Panc1 (cell line): ENCODE measurements at regions not wholly inside any gene's neighbourhood (a gene's known extent, or its start where the extent isn't known, plus 50 kb on each side); places are given as distances from the start of the nearest gene placed in this dataset.
"Not testable (repeated sequence)": the region's sequence is repeated elsewhere in the genome, so short reads cannot be mapped to it uniquely, and the experiment has no call there.

Source experiments
- ATAC-seq: fragments of 200-7000 bp; cut with Tn5 transposase; 2 replicates; pipeline ENCODE4 v1.9.1; 2020; ENCODE audit warnings: mild to moderate bottlenecking, moderate library complexity
- BruUV-seq: library from RNA; stranded (reverse); fragments of 400-500 nt; replicated peaks from 2 replicates; lab custom pipeline; 2021; lab: Mats Ljungman, UMichigan
- CTCF ChIA-PET: fragments of 300-600 bp; sonication (Branson Sonifier 250); formaldehyde crosslinking; loops from one replicate; lab custom pipeline; 2022; ENCODE audit warnings: antibody characterized with exemption; lab: Charles Lee
- POLR2A ChIA-PET: fragments of 300-600 bp; sonication (Branson Sonifier 250); formaldehyde crosslinking; loops from one replicate; lab custom pipeline; 2022; ENCODE audit warnings: antibody characterized with exemption; lab: Charles Lee
- DNase-seq: peaks from one replicate; pipeline ENCODE4 v3.0.0-alpha.2; 2010; ENCODE audit warnings: low read depth, low spot score
- H3K27ac ChIP-seq: 2 replicates; pipeline ENCODE4 v1.5.1; 2011; ENCODE audit warnings: mild to moderate bottlenecking, low read length, inconsistent platforms
- H3K27me3 ChIP-seq: fragments of 200-500 bp; sonication (Bioruptor generic); 2 replicates; pipeline ENCODE4 v1.6.0; 2014; ENCODE audit warnings: low read length, inconsistent platforms; ENCODE audit not compliant: control insufficient read depth, insufficient read depth
- H3K36me3 ChIP-seq: fragments of 200-500 bp; sonication (Bioruptor generic); 2 replicates; pipeline ENCODE4 v1.5.1; 2014; ENCODE audit warnings: inconsistent platforms, mild to moderate bottlenecking, low read length, moderate library complexity; ENCODE audit not compliant: control insufficient read depth, insufficient read depth
- H3K4me1 ChIP-seq: 2 replicates; pipeline ENCODE4 v1.5.1; 2011; ENCODE audit warnings: inconsistent platforms, mild to moderate bottlenecking, low read length, moderate library complexity; ENCODE audit not compliant: control insufficient read depth, insufficient read depth
- H3K4me3 ChIP-seq, 2 experiments: 2 replicates each; pipeline ENCODE4 v1.5.1; 2011 to 2012; ENCODE audit warnings: low read depth in 2 of 2, low read length in 2 of 2, mild to moderate bottlenecking in 2 of 2, inconsistent platforms in 1 of 2, moderate library complexity in 1 of 2
- H3K9me3 ChIP-seq: fragments of 200-500 bp; sonication (Bioruptor generic); 2 replicates; pipeline ENCODE4 v1.5.1; 2014; ENCODE audit warnings: low read depth, mild to moderate bottlenecking, inconsistent platforms, low read length, moderate library complexity; ENCODE audit not compliant: control insufficient read depth, insufficient read depth
- POLR2AphosphoS5 ChIP-seq: IDR thresholded peaks from 2 replicates; pipeline ENCODE4 v1.6.1; 2012; ENCODE audit warnings: mild to moderate bottlenecking, low read depth, low read length, moderate library complexity
- REST ChIP-seq, 2 experiments: IDR thresholded peaks; 2 replicates each; pipeline ENCODE4 v1.6.1; 2011 to 2012; ENCODE audit warnings: low read depth in 2 of 2, control low read depth in 1 of 2, low read length in 1 of 2, mild to moderate bottlenecking in 1 of 2, moderate library complexity in 1 of 2; ENCODE audit not compliant: insufficient read depth in 1 of 2
- SIN3A ChIP-seq: IDR thresholded peaks from 2 replicates; pipeline ENCODE4 v1.6.1; 2012; ENCODE audit warnings: low read depth, mild to moderate bottlenecking, low read length, moderate library complexity, borderline replicate concordance; ENCODE audit not compliant: insufficient read depth
- TCF7L2 ChIP-seq: IDR thresholded peaks from 2 replicates; pipeline ENCODE4 v1.6.1; 2011; ENCODE audit warnings: mild to moderate bottlenecking, low read depth, low read length, inconsistent platforms
- in situ Hi-C: cut with HindIII; loops from 2 replicates; pipeline ENCODE4 v1.10.0; 2016; ENCODE audit warnings: low sequenced_read_pairs, low pct_unique_long_range_greater_than_20kb
- intact Hi-C: fragments of 100-400 bp; cut with micrococcal nuclease; formaldehyde crosslinking; loops from one replicate; pipeline ENCODE4 v1.10.0; 2022; ENCODE audit not compliant: unreplicated experiment
- TF ChIP-seq, protein P1 (sequence below): fragments of 450-650 bp; IDR thresholded peaks from 2 replicates; pipeline ENCODE4 v1.5.1; 2017; ENCODE audit warnings: mild to moderate bottlenecking

DNA sequence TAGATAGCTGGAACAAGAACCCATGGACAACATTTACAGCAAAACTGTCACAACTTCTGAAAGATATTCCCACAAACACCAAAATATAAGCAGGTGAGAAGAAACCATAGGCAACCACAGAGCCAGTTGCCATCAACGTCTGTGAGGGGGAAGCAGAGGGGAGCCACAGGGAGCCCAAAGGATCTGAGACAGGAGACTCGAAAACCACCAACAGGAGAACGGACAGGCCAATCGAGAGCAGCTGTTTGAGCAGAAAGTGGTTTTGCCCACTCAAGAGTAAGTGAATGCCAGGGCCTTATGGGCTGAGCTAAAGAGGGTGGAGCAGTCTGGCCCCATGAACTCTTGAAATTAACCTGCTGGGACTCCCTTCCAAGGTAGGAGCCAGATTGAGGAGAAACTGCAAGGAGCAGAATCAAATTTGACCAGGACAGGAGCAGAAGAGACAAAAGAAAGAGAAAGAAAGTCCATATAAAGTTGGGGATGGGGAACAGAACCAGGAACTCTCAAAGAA is 195.4 kb downstream of the ANKRD60 start:
- no peaks in the 10 kb centered on the region for H3K36me3 ChIP-seq
- TF ChIP-seq POLR2AphosphoS5 (no peak), TCF7L2 (no peak), REST (IDR thresholded peaks at IDR 0.05; ENCODE audit: insufficient read depth in 1 of 2, low read depth in 2 of 2, low read length in 1 of 2) (no peak), SIN3A (no peak)
- TF ChIP-seq, protein P1, sequence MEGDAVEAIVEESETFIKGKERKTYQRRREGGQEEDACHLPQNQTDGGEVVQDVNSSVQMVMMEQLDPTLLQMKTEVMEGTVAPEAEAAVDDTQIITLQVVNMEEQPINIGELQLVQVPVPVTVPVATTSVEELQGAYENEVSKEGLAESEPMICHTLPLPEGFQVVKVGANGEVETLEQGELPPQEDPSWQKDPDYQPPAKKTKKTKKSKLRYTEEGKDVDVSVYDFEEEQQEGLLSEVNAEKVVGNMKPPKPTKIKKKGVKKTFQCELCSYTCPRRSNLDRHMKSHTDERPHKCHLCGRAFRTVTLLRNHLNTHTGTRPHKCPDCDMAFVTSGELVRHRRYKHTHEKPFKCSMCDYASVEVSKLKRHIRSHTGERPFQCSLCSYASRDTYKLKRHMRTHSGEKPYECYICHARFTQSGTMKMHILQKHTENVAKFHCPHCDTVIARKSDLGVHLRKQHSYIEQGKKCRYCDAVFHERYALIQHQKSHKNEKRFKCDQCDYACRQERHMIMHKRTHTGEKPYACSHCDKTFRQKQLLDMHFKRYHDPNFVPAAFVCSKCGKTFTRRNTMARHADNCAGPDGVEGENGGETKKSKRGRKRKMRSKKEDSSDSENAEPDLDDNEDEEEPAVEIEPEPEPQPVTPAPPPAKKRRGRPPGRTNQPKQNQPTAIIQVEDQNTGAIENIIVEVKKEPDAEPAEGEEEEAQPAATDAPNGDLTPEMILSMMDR: no peak
- no peak overlapping the region for H3K4me3 ChIP-seq
- DNase-seq (no peak), ATAC-seq (no peak)
- no peaks in the 10 kb centered on the region for H3K4me1 ChIP-seq
- intact Hi-C loops (no loop called here), in situ Hi-C loops (no loop called here)
- no peak overlapping the region for H3K27ac ChIP-seq
- no peaks in the 10 kb centered on the region for H3K9me3 ChIP-seq
- H3K27me3 ChIP-seq: no peaks in the 10 kb centered on the region
- ChIA-PET POLR2A (no interaction called here), CTCF (no interaction called here)
- BruUV-seq: no TSS peak

DNA sequence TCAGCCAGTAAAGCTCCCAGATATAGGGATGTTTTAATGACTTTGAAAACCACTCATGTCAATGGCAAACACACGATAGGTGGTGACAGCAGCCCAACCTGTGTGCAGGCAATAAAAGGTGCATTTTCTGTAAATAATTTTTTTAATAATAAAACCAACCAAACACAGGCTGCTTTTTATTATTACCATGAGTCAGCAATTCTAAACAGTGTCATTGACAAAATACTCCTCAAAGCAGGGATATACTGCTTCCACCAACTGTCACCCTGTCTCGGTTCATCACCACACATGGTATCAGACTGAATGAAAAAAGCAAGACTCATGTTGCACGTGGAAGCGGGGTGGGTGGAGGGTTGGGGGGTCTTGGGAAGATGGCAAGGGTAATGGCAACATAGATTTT is 195.9 kb downstream of the ANKRD60 start:
- ChIA-PET POLR2A (no interaction called here), CTCF (no interaction called here)
- in situ Hi-C loops: no loop called here
- DNase-seq (no peak), ATAC-seq (no peak)
- no peaks in the 10 kb centered on the region for H3K36me3 ChIP-seq
- H3K4me3 ChIP-seq: no peak overlapping the region
- no peaks in the 10 kb centered on the region for H3K9me3 ChIP-seq
- H3K27ac ChIP-seq: no peak overlapping the region
- no peaks in the 10 kb centered on the region for H3K27me3 ChIP-seq
- intact Hi-C loops: no loop called here
- H3K4me1 ChIP-seq: no peaks in the 10 kb centered on the region
- no peak for TF ChIP-seq SIN3A
- no peak for TF ChIP-seq REST (IDR thresholded peaks at IDR 0.05; ENCODE audit: insufficient read depth in 1 of 2, low read depth in 2 of 2, low read length in 1 of 2)
- TF ChIP-seq, protein P1: no peak
- TF ChIP-seq POLR2AphosphoS5: no peak
- TF ChIP-seq TCF7L2: no peak
- BruUV-seq: no TSS peak

GRCh38 chr20:58031350-58031749 is 197.1 kb downstream of the ANKRD60 start:
- H3K4me3 ChIP-seq, DNase-seq, H3K27me3 ChIP-seq, ATAC-seq, H3K36me3 ChIP-seq, CTCF ChIA-PET, intact Hi-C loops, in situ Hi-C loops, BruUV-seq, POLR2A ChIA-PET, H3K4me1 ChIP-seq, H3K27ac ChIP-seq, H3K9me3 ChIP-seq: not testable (repeated sequence)
